WERI-Rb-1 (cell line): ENCODE measurements at regions not wholly inside any gene's neighbourhood (a gene's known extent, or its start where the extent isn't known, plus 50 kb on each side); places are given as distances from the start of the nearest gene placed in this dataset.
"Not testable (repeated sequence)": the region's sequence is repeated elsewhere in the genome, so short reads cannot be mapped to it uniquely, and the experiment has no call there.

Source experiments
- DNase-seq: peaks from one replicate; pipeline ENCODE4 v3.0.0-alpha.2; 2020
- H3K27ac ChIP-seq: fragments of 250-450 bp; sonication (Bioruptor Pico); 2 replicates; pipeline ENCODE4 v1.5.1; 2020; ENCODE audit warnings: mild to moderate bottlenecking, moderate library complexity
- H3K27me3 ChIP-seq: fragments of 250-450 bp; sonication (Bioruptor Pico); 2 replicates; pipeline ENCODE4 v1.5.1; 2021; ENCODE audit warnings: mild to moderate bottlenecking, low read depth, moderate library complexity; ENCODE audit not compliant: insufficient read depth, severe bottlenecking
- H3K36me3 ChIP-seq: fragments of 250-450 bp; sonication (Bioruptor Pico); 2 replicates; pipeline ENCODE4 v1.5.1; 2020; ENCODE audit warnings: mild to moderate bottlenecking, moderate library complexity
- H3K4me3 ChIP-seq: 2 replicates; pipeline ENCODE4 v1.5.1; 2011; ENCODE audit warnings: low read depth, mild to moderate bottlenecking, control low read depth, low read length
- H3K9me3 ChIP-seq: fragments of 250-450 bp; sonication (Bioruptor Pico); 2 replicates; pipeline ENCODE4 v1.5.1; 2021; ENCODE audit warnings: mild to moderate bottlenecking, moderate library complexity; ENCODE audit not compliant: severe bottlenecking
- TF ChIP-seq, protein P1 (sequence below): IDR thresholded peaks from 2 replicates; pipeline ENCODE4 v1.5.1; 2011; ENCODE audit warnings: low read depth, mild to moderate bottlenecking, control low read depth, inconsistent platforms, low read length

- no peak overlapping the region for H3K27ac ChIP-seq
- no peak overlapping the region for H3K4me3 ChIP-seq
- DNase-seq = no peak
- H3K27me3 ChIP-seq = no peaks in the 10 kb centered on the region
- H3K9me3 ChIP-seq = no peaks in the 10 kb centered on the region
- H3K36me3 ChIP-seq = no peaks in the 10 kb centered on the region
- TF ChIP-seq, protein P1, sequence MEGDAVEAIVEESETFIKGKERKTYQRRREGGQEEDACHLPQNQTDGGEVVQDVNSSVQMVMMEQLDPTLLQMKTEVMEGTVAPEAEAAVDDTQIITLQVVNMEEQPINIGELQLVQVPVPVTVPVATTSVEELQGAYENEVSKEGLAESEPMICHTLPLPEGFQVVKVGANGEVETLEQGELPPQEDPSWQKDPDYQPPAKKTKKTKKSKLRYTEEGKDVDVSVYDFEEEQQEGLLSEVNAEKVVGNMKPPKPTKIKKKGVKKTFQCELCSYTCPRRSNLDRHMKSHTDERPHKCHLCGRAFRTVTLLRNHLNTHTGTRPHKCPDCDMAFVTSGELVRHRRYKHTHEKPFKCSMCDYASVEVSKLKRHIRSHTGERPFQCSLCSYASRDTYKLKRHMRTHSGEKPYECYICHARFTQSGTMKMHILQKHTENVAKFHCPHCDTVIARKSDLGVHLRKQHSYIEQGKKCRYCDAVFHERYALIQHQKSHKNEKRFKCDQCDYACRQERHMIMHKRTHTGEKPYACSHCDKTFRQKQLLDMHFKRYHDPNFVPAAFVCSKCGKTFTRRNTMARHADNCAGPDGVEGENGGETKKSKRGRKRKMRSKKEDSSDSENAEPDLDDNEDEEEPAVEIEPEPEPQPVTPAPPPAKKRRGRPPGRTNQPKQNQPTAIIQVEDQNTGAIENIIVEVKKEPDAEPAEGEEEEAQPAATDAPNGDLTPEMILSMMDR = no peak
Observed at GRCh38 chr11:97009613-97010012, 619.8 kb downstream of the JRKL start.

GRCh38 chr11:97010997-97011396 lies 621.2 kb downstream of the JRKL start:
- H3K27ac ChIP-seq, H3K27me3 ChIP-seq, H3K4me3 ChIP-seq, DNase-seq, H3K9me3 ChIP-seq, H3K36me3 ChIP-seq: not testable (repeated sequence)

DNA sequence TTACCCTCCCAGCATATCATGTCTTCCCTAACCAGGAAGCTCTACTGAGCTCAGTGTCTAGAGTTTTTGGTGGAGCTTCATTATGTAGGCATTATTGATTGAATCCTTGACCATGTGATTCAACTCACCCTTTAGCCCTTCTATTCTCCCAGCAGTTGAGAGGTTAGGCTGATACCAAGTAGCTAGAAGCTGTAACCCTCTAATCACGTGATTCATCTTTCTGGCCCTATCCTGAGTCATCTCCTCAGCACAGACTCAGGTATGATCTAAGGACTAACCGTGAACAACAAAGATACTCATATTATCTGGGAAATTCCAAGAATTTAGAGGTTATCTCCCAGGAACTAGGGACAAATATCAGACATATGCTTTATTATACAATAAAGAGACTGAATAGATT lies 625.5 kb downstream of the JRKL start:
- no peak for DNase-seq
- Histone ChIP-seq H3K9me3 (no peaks in the 10 kb centered on the region), H3K27me3 (no peaks in the 10 kb centered on the region), H3K4me3 (no peak overlapping the region), H3K36me3 (no peaks in the 10 kb centered on the region), H3K27ac (no peak overlapping the region)
- TF ChIP-seq, protein P1 = no peak

DNA sequence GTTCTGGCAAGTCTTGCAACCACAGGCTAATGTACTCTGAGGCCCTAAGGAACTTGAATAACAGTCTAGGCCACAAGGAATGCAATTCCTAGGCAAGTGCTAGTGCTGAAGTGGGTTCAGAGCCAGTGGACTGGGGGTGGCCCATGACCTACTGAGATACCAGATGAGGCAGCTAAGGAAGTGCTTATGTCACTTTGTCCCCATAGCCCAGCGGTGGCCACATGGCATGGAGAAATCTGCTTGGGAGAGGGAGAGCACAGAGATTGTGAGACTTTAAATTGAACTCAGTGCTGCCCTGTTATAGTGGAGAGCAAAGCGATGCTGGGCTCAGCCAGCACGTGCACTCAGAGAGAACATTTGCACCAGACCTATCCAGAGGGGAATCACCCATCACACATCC lies 629.5 kb downstream of the JRKL start:
- TF ChIP-seq, protein P1 = no peak
- Histone ChIP-seq H3K9me3 (no peaks in the 10 kb centered on the region), H3K4me3 (no peak overlapping the region), H3K27me3 (no peaks in the 10 kb centered on the region), H3K36me3 (no peaks in the 10 kb centered on the region), H3K27ac (no peak overlapping the region)
- no peak for DNase-seq

- no peak overlapping the region for H3K27ac ChIP-seq
- H3K9me3 ChIP-seq = no peaks in the 10 kb centered on the region
- no peak for DNase-seq
- no peaks in the 10 kb centered on the region for H3K36me3 ChIP-seq
- H3K27me3 ChIP-seq = no peaks in the 10 kb centered on the region
- no peak overlapping the region for H3K4me3 ChIP-seq
- TF ChIP-seq, protein P1 = no peak
Observed at GRCh38 chr11:97019754-97020153, 629.9 kb downstream of the JRKL start.

DNA sequence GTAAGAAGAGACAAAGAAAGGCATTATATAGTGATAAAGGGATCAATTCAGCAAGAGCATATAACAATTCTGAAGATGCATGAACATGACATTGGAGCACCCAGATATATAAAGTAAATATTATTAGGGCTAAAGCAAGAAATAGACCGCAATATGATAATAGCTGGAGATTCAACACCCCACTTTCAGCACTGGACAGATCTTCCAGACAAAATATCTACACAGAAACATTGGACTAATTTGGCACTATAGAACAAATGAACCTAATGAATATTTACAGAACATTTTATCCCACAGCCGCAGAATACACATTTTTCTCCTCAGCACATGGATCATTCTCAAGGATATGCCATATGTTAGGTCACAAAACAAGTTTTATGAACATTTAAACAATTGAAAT lies 633.1 kb downstream of the JRKL start:
- Histone ChIP-seq H3K36me3 (no peaks in the 10 kb centered on the region), H3K4me3 (no peak overlapping the region), H3K27me3 (no peaks in the 10 kb centered on the region), H3K9me3 (no peaks in the 10 kb centered on the region), H3K27ac (no peak overlapping the region)
- DNase-seq = no peak
- TF ChIP-seq, protein P1 = no peak
